Mesothelial cell of epicardium (in vitro differentiated cells): ENCODE measurements at regions not wholly inside any gene's neighbourhood (a gene's known extent, or its start where the extent isn't known, plus 50 kb on each side); places are given as distances from the start of the nearest gene placed in this dataset.

Source experiments
- DNase-seq, 2 experiments: peaks; one replicate each; pipeline ENCODE4 v3.0.0; 2021; ENCODE audit warnings: low spot score in 2 of 2; ENCODE audit not compliant: unreplicated experiment in 2 of 2
- H3K27ac Mint-ChIP-seq: 2 replicates; pipeline ENCODE4 v1.8.0; 2021; ENCODE audit warnings: mixed read lengths
- H3K27me3 Mint-ChIP-seq: 2 replicates; pipeline ENCODE4 v1.8.0; 2021; ENCODE audit warnings: low read depth, mixed read lengths
- H3K36me3 Mint-ChIP-seq: 2 replicates; pipeline ENCODE4 v1.8.0; 2021; ENCODE audit warnings: mixed read lengths
- H3K4me1 Mint-ChIP-seq: 2 replicates; pipeline ENCODE4 v1.8.0; 2021; ENCODE audit warnings: mixed read lengths
- H3K4me3 Mint-ChIP-seq: 2 replicates; pipeline ENCODE4 v1.8.0; 2021; ENCODE audit warnings: mild to moderate bottlenecking, moderate library complexity, mixed read lengths
- H3K9me3 Mint-ChIP-seq: 2 replicates; pipeline ENCODE4 v1.8.0; 2021; ENCODE audit warnings: mixed read lengths
- TF ChIP-seq, protein P1 (sequence below): fragments of 200-600 bp; sonication (generic); IDR thresholded peaks from one replicate; pipeline ENCODE4 v1.5.0; 2021; ENCODE audit warnings: antibody characterized with exemption; ENCODE audit not compliant: unreplicated experiment

DNA sequence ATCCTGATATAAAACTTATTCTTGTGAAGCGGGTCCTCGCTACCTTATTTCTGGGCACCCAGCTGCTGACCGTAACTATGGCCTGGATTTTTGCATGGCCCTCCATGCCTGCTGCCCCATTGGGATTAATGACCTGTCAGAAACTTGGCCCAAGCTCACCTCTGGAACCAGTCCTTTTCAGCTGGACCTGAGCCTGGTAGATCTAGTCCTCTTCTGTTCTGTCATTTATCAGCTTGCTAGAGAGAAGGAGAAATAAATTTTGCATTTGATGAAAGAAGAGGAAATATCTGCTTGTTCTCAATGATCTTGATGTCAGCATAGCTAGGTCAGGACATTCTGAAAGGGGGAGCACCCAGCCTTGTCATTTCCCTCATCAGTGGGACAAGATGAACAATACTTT, 387.8 kb upstream of the LARGE1 start:
- H3K9me3 Mint-ChIP-seq: peaks cover 11% of the 10 kb centered on the region
- H3K27ac Mint-ChIP-seq: no peak overlapping the region
- no peaks in the 10 kb centered on the region for H3K4me1 Mint-ChIP-seq
- no peak overlapping the region for H3K4me3 Mint-ChIP-seq
- no peaks in the 10 kb centered on the region for H3K36me3 Mint-ChIP-seq
- H3K27me3 Mint-ChIP-seq: peaks cover 5% of the 10 kb centered on the region
- TF ChIP-seq, protein P1, sequence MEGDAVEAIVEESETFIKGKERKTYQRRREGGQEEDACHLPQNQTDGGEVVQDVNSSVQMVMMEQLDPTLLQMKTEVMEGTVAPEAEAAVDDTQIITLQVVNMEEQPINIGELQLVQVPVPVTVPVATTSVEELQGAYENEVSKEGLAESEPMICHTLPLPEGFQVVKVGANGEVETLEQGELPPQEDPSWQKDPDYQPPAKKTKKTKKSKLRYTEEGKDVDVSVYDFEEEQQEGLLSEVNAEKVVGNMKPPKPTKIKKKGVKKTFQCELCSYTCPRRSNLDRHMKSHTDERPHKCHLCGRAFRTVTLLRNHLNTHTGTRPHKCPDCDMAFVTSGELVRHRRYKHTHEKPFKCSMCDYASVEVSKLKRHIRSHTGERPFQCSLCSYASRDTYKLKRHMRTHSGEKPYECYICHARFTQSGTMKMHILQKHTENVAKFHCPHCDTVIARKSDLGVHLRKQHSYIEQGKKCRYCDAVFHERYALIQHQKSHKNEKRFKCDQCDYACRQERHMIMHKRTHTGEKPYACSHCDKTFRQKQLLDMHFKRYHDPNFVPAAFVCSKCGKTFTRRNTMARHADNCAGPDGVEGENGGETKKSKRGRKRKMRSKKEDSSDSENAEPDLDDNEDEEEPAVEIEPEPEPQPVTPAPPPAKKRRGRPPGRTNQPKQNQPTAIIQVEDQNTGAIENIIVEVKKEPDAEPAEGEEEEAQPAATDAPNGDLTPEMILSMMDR: no peak
- DNase-seq: no peak

DNA sequence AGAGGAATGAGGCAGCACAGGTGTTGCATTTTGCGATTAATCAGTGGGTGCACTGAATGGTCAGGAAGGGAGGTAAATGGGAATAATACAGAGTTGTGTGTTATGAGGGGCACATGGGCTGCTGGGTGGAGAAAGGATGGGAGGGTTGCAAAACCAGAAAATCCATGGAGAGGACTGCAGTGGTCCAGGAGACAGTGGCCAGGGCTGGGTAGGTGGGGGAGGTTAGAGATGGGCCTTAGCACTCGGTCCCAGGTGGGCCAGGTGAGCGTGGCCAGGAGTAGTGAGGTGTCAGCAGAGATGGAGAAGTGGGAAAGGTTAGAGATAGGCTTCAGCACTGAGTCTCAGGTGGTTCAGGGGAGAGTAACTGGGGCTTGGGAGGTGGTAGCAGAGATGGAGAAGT, 399.1 kb upstream of the LARGE1 start:
- no peak for DNase-seq
- peaks cover 22% of the 10 kb centered on the region for H3K9me3 Mint-ChIP-seq
- H3K4me1 Mint-ChIP-seq: no peaks in the 10 kb centered on the region
- H3K4me3 Mint-ChIP-seq: no peak overlapping the region
- peaks cover 7% of the 10 kb centered on the region for H3K27me3 Mint-ChIP-seq
- H3K27ac Mint-ChIP-seq: no peak overlapping the region
- no peaks in the 10 kb centered on the region for H3K36me3 Mint-ChIP-seq
- TF ChIP-seq, protein P1: no peak

DNA sequence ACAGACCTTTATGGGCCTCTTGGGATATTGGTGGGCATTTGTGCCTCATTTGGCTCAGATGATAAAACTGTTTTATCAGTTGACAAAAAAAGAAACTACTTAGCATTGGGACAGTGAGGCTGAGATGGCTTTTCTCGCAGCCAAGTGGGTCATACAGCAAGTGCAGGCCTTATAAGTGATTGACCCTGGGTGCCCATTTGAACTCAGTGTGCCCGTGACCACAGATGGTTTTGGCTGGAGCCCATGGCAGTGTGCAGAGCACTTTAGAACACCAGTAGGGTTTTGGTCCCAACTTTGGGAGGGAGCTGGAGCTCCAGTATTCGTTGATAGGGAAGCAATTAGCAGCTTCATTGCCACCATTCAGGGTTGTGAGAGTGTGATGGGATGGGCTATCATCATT, 404.5 kb upstream of the LARGE1 start:
- Mint-ChIP-seq H3K4me1 (peaks cover 1% of the 10 kb centered on the region), H3K27me3 (no peaks in the 10 kb centered on the region), H3K9me3 (no peaks in the 10 kb centered on the region), H3K4me3 (no peak overlapping the region), H3K27ac (no peak overlapping the region), H3K36me3 (no peaks in the 10 kb centered on the region)
- DNase-seq: no peak
- TF ChIP-seq, protein P1: no peak

DNA sequence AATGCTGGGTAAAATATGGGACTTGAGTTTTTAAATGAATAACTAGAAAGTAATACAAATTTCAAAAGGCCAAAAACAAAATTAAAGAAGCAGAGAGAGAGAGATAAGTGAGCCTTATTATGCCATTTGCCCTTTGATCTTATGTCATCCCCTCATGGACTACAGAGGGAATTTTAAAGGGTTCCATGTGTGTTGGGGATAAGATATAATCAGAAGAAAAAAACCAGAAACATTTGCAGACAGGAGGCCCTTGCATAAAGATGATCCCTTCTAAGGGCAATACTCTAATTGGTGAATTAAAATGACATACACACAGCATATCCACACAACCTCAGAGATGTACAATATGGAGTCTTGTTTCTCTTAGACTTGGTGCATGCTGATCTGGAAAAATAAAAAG, 406.6 kb upstream of the LARGE1 start:
- Mint-ChIP-seq H3K27ac (no peak overlapping the region), H3K27me3 (no peaks in the 10 kb centered on the region), H3K4me3 (no peak overlapping the region), H3K4me1 (peaks cover 1% of the 10 kb centered on the region), H3K36me3 (no peaks in the 10 kb centered on the region), H3K9me3 (no peaks in the 10 kb centered on the region)
- no peak for DNase-seq
- TF ChIP-seq, protein P1: no peak

DNA sequence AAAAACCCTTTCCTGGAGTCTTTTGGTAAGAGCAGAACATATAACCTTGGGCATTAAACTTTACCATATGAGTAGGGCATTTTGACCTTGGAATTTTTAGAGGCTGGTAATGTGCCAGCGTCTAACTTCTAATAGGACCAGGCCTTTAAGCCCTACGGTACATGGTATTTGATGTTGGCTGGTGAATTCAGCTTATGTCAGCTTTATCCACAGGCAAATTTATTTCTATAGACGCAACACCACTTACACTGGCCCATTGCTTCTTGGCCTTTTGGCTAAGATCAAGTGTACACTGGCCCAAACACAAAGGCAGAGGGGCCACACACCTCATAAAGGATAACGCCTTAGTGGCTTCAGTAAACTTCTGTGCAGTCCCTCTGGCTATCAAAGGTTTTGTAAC, 410.2 kb upstream of the LARGE1 start:
- H3K4me1 Mint-ChIP-seq: peaks cover 1% of the 10 kb centered on the region
- no peaks in the 10 kb centered on the region for H3K27me3 Mint-ChIP-seq
- H3K27ac Mint-ChIP-seq: no peak overlapping the region
- TF ChIP-seq, protein P1: no peak
- peaks cover 7% of the 10 kb centered on the region for H3K9me3 Mint-ChIP-seq
- H3K4me3 Mint-ChIP-seq: no peak overlapping the region
- no peaks in the 10 kb centered on the region for H3K36me3 Mint-ChIP-seq
- DNase-seq: no peak

DNA sequence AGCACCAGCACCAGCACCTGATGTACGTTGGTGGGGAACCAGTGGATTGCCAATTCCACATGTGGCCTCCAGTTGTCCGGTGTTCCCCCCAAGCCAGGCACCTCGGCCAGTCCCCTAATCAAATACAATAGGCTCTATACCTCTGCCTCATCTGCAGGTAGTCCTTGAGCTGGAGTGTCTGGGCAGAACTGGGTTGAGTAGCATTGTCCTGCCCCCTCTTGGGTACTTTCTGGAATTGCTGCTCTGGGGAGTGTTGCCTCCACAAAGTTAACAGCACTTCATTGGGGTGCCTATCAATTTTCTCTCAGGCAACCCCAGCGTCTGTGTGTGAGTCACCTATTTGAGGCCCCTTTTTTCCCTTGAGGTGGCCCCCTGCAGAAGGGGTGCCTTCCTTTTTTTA, 413.0 kb upstream of the LARGE1 start:
- Mint-ChIP-seq H3K36me3 (no peaks in the 10 kb centered on the region), H3K27ac (no peak overlapping the region), H3K4me1 (no peaks in the 10 kb centered on the region), H3K27me3 (no peaks in the 10 kb centered on the region), H3K4me3 (no peak overlapping the region), H3K9me3 (peaks cover 16% of the 10 kb centered on the region)
- DNase-seq: no peak
- TF ChIP-seq, protein P1: no peak
